ENCODE measurements at regions not wholly inside any gene's neighbourhood (a gene's known extent, or its start where the extent isn't known, plus 50 kb on each side); places are given as distances from the start of the nearest gene placed in this dataset.

- H3K36me3 ChIP-seq = no peaks in the 10 kb centered on the region
- DNase-seq = peak; percentile 29
- H3K4me1 ChIP-seq = no peaks in the 10 kb centered on the region
- H3K4me3 ChIP-seq (ENCODE audit: low read depth, low read length) = no peak overlapping the region
- H3K9me3 ChIP-seq = no peaks in the 10 kb centered on the region
- H3K27me3 ChIP-seq = no peaks in the 10 kb centered on the region
- TF ChIP-seq, protein P1, sequence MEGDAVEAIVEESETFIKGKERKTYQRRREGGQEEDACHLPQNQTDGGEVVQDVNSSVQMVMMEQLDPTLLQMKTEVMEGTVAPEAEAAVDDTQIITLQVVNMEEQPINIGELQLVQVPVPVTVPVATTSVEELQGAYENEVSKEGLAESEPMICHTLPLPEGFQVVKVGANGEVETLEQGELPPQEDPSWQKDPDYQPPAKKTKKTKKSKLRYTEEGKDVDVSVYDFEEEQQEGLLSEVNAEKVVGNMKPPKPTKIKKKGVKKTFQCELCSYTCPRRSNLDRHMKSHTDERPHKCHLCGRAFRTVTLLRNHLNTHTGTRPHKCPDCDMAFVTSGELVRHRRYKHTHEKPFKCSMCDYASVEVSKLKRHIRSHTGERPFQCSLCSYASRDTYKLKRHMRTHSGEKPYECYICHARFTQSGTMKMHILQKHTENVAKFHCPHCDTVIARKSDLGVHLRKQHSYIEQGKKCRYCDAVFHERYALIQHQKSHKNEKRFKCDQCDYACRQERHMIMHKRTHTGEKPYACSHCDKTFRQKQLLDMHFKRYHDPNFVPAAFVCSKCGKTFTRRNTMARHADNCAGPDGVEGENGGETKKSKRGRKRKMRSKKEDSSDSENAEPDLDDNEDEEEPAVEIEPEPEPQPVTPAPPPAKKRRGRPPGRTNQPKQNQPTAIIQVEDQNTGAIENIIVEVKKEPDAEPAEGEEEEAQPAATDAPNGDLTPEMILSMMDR (IDR thresholded peaks at IDR 0.05; ENCODE audit: low read depth, low read length) = peak; percentile 69
These were observed 375.3 kb downstream of the C12orf75 start for GRCh38 chr12:105705765-105706164.

DNA sequence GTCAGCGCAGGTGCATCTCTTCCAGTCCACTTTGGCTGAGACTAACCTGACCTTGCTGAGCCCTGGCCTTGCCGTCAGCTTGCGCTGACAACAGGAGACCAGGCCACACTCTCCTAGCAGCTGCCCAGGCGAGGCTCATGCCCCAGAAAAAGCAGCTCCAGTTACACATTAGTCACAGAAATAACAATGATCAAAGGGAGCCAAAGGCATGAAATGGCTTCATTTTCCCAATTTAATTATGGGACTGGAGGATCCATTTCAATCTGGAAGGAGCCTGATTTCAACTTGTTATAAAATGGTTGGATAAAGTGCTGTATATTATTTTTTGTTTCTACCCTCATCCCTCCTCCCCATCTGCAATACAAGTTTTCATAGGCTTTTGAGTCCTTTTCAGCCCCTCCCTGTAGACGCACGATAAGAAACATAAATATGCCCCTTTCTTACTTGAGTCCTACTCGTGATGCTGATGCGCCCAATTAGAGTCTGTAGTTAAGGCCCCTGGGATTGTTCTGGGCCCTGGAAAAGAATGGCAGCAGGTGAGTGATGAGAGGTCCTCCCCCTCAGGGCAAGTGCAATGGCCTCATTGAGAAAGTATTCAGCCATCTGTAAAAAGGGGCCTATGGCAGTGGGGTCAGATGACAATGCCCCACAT lies 376.0 kb downstream of the C12orf75 start:
- H3K27me3 ChIP-seq = no peaks in the 10 kb centered on the region
- no peak overlapping the region for H3K4me3 ChIP-seq (ENCODE audit: low read depth, low read length)
- no peaks in the 10 kb centered on the region for H3K9me3 ChIP-seq
- peak; percentile 12 for DNase-seq
- H3K36me3 ChIP-seq = no peaks in the 10 kb centered on the region
- H3K4me1 ChIP-seq = no peaks in the 10 kb centered on the region
- TF ChIP-seq, protein P1 (IDR thresholded peaks at IDR 0.05; ENCODE audit: low read depth, low read length) = no peak

DNA sequence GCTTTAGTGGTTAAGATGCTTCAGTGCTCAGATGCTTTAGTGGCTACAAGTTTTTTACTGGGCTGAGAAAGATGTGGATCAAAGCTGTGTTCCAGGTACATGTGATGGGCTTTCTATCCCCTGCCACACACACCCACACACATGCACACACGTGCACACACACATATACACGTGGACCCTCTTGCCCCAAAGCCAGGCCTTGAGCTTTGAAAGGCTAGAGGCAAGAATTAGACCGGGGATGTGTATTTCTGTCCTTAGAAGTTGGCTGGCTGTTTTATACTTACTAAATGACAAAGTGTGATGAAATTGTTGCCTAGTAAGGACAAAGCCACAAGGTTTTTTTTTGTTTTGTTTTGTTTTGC lies 376.5 kb downstream of the C12orf75 start:
- TF ChIP-seq, protein P1 (IDR thresholded peaks at IDR 0.05; ENCODE audit: low read depth, low read length) = no peak

DNA sequence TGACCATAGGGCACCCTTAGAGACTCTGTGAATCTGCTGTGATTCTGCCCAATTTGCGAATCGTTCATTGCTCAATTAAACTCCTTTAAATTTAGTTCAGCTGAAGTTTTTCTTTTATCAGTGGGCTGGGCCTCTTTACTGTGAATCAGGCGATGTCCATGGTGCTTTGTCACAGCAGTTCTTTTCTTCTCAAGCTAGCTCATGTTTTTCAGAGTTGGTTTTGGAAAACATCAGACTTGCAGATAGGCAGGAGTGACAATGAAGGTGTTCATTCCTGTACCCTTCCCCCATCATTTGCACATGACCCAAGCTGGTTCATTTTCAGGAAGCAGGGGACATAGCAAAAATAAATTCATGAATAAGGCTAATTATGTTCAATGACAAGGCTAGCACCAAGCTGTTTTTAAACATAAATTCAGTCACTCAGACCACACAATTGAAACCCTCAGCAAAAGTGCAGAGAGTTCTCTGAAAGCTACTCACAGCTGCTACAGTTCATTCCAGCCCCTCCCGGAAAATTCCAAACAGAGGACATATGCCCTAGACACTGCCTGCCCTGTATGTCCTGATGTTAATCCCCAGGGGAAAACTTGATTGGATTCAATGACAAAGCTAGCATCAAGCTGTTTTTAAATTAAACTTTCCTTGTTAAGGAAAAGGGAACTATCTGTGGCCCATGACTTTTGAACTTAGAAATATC lies 383.3 kb downstream of the C12orf75 start:
- Histone ChIP-seq H3K4me1 (no peaks in the 10 kb centered on the region), H3K27me3 (no peaks in the 10 kb centered on the region), H3K36me3 (no peaks in the 10 kb centered on the region), H3K9me3 (no peaks in the 10 kb centered on the region), H3K4me3 (ENCODE audit: low read depth, low read length) (no peak overlapping the region)
- TF ChIP-seq, protein P1 (IDR thresholded peaks at IDR 0.05; ENCODE audit: low read depth, low read length) = no peak
- no peak for DNase-seq

More for the DNA sequence above, 376.5 kb downstream of the C12orf75 start:
- DNase-seq = no peak
- Histone ChIP-seq H3K9me3 (no peaks in the 10 kb centered on the region), H3K27me3 (no peaks in the 10 kb centered on the region), H3K4me3 (ENCODE audit: low read depth, low read length) (no peak overlapping the region), H3K4me1 (no peaks in the 10 kb centered on the region), H3K36me3 (no peaks in the 10 kb centered on the region)

- TF ChIP-seq, protein P1 (IDR thresholded peaks at IDR 0.05; ENCODE audit: low read depth, low read length) = no peak
- Histone ChIP-seq H3K36me3 (no peaks in the 10 kb centered on the region), H3K27me3 (no peaks in the 10 kb centered on the region), H3K4me3 (ENCODE audit: low read depth, low read length) (no peak overlapping the region), H3K9me3 (no peaks in the 10 kb centered on the region), H3K4me1 (no peaks in the 10 kb centered on the region)
- no peak for DNase-seq
These were observed 386.1 kb downstream of the C12orf75 start for GRCh38 chr12:105716621-105717020.

Measured in BE2C (cell line).